GM19238 (cell line): ENCODE measurements at regions not wholly inside any gene's neighbourhood (a gene's known extent, or its start where the extent isn't known, plus 50 kb on each side); places are given as distances from the start of the nearest gene placed in this dataset.
"Not testable (repeated sequence)": the region's sequence is repeated elsewhere in the genome, so short reads cannot be mapped to it uniquely, and the experiment has no call there.

Source experiments
- DNase-seq: peaks from one replicate; pipeline ENCODE4 v3.0.0; 2011; ENCODE audit warnings: low spot score; ENCODE audit not compliant: insufficient read length

DNA sequence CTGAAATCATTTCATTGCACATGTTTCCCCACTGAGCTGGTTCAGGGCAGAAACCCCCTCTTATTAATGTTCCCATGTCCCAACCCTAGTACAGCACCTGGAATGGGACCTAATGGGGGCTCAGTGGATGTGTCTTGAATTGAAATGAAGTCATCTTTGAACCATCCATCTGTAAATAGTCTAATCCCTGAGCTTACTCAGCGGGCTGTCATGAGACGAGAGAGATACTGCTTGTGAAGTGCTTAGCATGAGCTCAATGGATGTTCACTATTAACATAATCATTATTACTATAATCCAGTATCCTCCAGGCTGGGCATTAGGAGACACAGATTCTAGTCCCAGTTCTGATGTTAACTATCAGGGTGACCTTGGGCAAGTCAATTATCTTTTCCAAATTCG lies 106.6 kb upstream of the LRFN2 start:
- DNase-seq, result no peak

DNA sequence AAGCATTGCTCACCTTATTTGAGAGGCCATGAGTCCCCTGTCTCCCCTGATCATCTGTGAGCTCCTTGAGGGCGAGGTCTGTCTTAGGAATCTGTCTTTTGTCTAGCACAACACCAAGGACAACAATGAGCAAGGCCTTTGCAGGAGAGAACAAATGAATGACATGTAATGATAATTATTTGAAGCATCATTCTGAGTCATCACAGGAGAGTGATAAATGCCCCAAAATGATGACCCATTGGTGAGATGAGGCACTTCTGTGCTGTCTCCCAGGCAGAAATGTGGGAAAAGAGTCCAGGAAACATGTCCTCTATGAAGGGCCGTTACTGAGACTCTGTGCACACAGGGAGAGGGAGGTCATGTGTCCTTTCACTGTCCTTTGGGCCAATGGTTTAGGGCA lies 105.2 kb upstream of the LRFN2 start:
- no peak for DNase-seq

DNA sequence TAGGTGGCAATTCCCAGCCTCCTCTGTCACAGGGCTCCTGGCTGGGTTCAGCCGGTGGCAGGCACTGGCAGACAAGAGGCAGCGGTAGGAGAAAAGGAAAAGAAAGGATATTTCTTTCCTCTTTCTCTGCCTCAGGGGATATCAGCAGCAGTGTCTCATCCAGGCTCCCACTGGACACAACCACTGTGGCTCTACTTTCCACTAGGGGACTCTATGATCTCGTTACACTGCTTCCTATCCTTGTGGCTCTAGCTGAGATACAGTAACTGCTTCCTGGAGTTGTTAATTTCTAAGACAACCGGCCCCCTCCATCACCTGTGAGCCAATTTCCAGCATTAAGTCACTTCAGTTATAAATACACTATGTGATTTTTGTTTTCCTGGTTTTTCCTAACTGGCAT lies 102.0 kb upstream of the LRFN2 start:
- no peak for DNase-seq

DNA sequence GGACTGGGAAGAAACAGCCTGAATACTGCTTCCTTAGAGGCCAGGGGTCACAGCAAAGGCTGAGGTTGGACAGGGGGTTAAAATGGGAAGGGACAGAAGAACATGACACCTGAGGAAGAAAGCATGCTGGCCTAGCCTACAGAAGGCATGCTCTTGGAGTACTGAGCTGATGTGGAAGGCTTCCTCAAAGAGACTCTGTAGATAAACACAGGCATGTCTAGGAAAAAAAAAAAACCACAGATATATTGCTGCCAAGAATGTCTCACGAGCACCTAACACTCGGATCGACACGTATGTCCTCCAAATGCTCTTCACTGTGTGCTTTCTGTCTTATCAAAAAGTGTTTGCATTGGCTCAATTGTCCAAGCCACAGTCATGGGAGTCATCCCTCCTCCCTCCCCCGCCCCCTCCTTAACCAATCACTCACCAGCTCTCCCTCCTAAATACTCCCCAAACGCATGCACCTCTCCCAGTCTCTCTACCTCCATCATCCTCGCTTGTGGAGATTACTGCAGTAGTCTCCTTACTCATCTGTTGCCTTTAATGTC lies 101.1 kb upstream of the LRFN2 start:
- DNase-seq, result no peak

DNA sequence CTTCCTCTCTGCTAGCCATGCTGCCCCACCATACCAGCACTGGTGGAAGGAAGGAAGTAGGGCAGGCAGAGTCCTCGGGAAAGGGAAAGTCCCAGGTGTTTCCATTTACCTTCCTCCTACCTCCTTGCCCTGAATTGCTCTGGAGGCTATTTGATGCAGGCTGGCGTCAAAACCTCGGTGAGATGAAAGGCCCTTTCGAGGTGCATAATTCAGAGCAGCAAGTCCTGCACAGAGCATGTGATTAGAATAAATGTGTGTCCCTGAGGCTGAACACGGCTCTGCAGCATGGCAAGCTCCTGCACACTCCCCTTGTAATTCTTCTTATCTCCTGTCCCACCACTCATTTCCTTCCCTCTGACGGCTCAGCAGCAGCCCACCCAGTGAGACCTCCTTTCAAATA lies 98.7 kb upstream of the LRFN2 start:
- DNase-seq, result no peak

DNA sequence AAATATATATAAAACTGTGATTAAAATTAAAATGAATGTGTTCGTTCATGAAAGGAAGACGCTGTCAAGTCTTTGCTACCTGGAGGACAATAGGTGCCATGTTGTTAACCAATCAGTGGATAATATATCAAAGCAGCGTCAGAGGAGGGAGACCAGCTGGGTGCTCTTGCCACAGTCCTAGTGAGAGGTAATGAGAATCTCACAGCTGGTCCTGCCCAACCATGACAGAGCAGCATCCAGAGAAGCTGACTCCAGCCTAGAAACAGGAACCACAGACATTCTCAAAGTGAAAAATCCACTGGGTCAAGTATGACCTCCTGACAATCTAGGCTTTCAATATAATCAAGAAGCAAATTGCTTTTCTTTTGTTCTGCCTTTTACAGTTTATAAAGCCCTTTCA lies 94.5 kb upstream of the LRFN2 start:
- no peak for DNase-seq

DNA sequence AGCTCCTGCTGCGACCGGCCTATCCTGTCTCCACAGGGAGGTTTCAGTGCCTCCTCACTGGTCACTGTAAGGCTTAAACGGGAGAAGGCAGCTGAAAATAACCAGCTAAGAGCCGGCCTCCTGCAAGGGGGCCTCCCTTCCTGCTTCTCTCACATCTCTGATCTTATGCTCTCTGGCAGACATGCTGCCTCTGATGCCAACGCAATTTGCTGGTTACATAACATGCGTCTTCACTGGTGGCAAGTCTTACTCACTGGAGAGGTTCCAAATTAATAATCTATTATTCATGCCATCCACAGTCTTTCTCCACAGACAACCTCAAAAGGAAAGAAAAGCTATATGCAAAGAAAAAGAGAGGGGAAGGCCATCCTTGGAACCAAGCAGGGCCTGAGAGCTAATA lies 91.8 kb upstream of the LRFN2 start:
- DNase-seq, result no peak

DNA sequence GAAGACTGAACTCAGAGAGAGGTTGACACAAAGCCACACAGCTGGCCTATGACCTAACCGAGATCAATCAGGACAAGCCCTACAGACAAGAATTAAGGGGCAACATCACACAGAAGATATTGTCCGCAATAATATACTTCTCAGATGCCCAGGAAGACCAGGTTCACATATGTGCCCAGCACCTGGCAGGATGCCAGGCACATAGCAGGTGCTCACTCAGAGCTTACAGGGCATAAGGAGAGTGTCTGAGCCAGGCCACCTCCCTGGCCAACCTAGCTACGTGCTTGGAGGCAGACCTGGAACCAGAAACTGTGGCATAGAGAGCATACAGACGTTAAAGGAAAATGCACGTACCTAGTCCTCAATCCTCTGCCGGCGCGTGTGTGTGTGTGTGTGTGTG lies 87.0 kb upstream of the LRFN2 start:
- no peak for DNase-seq

DNA sequence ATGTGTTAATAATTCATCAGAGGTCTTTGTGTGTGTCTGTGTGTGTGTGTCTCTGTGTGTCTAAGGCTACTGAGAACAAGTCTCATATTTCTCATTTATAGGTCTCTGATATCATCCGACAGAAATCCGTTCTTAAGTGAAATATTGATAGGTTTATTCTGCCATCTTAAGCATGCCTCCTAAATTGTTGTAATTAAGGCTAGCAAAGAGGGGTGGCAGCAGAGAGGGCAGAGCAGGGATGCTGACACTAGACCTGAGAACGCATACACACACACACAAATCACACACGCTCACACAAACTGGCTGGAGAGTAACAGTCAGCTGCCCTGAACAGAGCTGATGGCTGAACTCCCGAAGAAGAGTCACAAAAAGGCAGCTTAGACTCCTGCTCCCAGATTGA lies 84.9 kb upstream of the LRFN2 start:
- DNase-seq, result no peak

DNA sequence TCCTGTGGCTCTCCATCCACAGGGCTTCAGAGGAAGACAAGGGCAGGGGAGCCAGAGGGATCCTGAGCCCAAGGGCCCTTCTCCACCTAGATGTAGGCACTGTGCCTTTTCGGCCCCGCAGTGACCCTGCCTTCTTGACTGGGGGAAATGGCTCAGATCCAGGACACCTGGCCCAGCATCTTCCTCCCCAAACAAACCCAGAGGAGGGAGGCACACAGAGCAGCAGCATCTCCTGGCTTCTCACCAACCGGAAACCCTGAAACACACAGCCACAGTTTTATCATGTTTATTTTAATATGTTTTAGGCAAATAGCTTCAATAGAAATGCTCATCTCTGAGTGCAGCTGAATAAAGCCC lies 84.5 kb upstream of the LRFN2 start:
- no peak for DNase-seq

DNA sequence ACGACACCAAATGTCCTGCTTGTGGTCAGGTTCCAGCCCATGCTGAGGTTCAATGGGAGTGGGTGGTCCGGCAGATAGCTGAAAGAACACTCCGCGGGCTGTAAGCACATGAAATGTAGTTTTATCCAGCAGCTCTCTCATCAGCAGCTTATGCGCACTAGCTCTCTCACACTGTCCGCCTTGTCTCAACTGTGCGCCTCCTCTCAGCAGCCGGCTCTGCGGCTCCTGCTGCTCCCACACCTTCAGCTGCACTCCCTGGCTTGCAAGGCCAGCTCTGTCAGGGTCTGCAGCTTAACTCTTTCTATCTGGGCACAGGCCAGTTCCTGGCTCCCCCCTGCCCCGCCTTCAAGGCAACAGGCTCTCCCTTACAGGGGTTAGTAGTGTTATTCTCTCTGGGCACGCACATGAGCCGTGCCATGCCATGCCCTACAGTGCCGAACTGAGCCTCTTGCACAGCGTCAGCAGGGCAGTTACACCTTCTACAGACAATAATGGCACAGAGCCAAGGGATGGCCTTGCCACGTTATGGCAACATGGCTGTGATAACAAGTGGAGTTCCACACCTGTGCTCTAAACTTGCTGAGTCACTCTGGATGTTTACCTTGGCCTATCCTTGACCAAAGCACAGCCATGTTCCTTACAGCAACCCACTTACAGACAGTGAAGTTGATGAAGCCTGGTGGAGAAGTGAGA lies 84.0 kb upstream of the LRFN2 start:
- no peak for DNase-seq

DNA sequence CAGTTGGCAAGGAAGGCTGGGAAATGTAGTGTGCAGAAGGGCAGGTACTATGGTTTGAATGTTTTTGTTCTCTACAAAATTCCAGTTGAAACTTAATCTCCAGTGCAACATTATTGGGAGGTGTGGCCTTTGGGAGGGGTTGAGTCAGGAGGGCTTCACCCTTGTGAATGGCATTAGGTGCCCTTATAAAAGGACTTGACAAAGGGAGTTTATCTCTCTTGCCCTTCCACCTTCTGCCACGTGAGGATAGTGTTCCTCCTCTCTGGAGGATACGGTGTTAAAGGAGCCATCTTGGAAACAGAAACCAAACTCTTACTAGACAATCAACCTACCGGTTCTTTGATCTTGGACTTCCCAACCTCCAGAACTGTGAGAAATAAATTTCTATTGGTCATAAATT lies 82.2 kb upstream of the LRFN2 start:
- no peak for DNase-seq

DNA sequence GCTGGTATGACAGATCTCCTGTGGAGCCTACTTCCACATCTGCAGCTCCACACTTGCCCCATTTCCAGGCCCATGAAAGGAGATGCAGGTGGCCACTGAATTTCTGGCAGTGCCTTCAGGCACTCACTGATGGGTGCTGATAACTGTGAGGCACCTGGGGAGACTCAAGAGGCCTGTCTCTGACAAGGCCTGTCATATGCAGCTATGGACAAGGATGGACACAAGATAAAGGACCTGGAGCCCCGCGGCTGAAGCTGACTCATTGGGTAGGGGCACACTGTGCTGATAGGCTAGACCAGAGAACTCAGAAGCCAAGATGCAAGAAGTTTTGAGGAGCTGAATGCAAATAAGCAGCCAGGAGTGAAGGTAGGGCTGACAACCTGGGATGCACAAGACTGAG lies 81.0 kb upstream of the LRFN2 start:
- DNase-seq, result no peak

DNA sequence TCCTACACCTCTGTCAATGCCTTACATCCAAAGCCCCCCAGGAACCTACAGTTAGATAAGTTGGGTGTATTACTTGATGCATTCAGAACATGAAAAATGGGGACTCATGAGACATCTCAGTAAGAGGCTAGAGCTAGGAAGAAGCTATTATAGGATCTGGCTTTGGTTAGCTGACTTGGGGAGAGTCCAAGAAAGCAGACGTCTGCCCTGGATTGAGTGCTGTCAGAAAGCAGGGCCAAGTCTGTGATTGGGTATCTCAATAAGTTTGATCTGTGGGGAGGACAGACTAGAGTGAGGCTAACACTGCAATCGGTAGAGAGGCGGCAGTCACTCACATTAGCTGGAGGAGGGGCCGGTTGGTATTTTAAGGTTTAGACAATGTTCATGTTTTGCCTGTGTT lies 79.4 kb upstream of the LRFN2 start:
- no peak for DNase-seq

DNA sequence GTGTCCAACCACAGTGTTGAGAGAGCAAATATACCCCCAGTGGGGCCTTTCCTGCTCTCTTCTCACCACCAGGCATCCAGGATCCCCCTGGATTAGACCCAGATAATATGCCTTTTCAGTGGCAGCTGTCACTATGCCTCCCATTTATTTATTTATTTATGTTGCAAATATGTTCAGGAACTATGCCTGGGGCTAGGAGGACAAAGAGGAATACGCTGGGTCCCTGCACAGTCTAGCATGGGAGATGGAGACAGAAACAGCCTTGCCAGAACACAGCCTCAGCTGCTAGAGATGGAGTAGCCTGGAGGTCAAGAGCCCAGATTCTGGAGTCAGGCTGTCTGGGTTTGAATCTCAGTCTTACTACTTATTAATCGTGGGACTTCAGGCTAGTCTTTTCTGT lies 74.6 kb upstream of the LRFN2 start:
- no peak for DNase-seq

DNA sequence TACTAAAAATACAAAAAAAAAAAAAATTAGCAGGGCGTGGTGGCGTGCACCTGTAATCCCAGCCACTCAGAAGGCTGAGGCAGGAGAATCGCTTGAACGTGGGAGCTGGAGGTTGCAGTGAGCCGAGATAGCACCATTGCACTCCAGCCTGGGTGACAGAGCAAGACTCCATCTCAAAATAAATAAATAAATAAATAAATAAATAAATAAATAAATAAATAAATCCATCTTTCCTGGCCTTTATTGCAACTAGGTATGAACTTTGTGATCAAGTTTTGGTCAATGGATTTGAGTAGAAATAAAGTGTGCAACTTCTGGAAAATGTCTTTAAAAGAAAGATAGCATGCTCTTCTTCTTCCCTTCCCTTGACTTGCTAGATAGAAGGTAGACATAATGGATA lies 69.6 kb upstream of the LRFN2 start:
- DNase-seq, result not testable (repeated sequence)

DNA sequence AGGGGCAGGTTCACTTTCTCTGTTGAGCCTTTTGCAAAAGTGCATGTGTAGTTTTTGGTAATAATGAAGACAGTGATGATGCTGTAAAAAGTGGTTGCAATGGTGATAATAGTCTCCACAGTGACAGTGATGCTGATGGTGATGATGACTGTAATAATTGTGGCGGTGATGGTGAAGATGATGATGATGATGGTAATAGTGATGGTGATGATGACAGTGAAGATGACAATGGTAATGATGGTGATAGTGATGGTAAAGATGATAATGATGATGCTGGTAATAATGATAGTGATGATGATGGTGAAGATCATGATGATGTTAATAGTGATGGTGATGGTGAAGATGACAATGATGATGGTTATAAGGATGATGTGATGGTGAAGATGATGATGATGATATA lies 67.7 kb upstream of the LRFN2 start:
- DNase-seq, result no peak

DNA sequence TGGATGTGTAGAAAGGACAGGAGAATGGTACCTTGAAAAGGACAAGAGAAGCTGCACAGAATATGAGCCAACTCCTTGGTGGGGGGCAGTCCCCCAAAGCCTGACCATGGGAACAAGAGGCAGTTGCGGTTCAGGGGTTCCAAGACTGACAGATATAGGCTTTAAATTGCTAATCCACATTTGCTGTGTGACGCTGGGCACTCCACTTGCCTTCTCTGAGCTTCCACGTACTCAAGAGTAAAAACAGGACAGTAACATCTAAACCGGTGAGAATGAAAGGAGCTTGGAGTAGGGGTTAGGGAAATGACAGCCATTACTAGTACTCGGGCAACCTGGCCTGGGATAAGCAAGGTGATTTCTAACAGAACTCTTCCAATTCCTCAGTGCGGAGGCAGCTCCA lies 57.9 kb upstream of the LRFN2 start:
- no peak for DNase-seq

DNA sequence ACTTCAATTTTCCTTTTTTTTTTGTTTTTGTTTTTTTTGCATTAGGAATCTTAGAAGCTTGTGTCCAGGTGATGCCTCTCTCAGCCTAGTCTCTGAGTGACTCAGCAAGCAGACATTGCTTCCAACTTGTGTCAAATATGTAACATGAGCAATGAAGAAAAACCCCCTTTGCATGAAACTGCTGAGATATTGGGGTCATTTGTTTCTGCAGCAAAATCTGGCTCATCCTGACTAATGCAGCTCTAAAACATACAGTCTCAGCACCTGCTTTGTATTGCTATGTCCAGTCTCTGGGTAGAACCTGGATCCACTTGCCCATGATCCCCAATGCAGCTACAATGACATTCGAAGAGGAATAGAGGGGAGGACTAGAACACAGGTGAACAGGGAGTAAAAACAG lies 55.7 kb upstream of the LRFN2 start:
- DNase-seq, result no peak

DNA sequence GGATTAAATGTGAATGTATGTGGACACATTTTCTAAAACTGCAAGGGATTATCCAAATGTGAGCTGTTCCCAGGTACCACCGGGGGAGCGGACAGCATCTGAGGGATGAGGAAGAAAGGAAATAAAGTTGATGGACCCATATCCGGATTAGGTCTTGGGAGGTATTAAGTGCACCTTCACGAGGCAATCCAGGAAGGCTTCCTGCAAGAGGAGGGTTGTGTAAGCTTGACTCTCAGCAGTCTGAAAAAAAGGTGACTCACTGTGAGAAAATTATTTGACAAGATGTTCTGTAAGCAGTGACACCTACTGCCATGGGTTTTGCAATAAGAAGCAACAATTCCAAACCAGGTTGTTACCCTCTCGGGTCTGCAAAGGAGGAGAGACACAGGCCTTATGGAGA lies 55.0 kb upstream of the LRFN2 start:
- no peak for DNase-seq

DNA sequence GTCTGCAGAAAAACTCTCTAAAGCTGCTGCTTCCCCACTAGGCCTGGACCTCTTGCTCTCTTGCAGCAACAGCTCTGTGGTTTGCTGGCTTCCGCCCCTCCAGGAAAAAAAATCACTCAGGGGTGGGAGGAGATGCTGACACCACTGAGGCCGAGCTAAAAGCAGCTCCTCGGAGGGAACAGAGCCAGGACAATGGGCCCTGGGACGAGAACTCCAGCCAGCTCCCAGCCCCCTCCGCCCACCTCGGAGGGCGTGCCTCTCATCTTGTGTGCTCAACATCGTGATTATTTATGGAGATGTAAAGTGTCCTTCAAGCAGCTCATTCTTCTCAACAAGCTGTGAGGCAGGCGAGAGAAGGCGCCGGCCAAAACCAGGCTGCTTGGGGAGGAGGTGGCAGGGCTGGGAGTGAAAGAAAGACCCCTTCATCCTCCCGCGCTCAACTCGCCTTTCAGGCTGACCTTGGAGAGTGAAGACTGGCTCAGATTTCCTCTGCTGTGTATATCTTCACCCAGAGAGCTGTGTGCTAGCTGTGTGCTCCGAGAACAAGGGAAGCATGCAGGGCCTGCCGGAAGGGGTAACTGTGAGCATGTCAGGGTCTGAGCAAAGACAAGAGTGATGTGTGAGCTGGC lies 53.5 kb upstream of the LRFN2 start:
- DNase-seq, result no peak
